NCI-H1048 (cell line): ENCODE measurements at regions not wholly inside any gene's neighbourhood (a gene's known extent, or its start where the extent isn't known, plus 50 kb on each side); places are given as distances from the start of the nearest gene placed in this dataset.

ENCODE experiments used
- DNase-seq: peaks from one replicate; lab custom pipeline; 2025; lab: John Stamatoyannopoulos, UW

GRCh38 chr15:95325763-95326404 is 1004.6 kb upstream of the NR2F2 start:
- DNase-seq, result no peak

GRCh38 chr15:95326431-95327182 is 1003.9 kb upstream of the NR2F2 start:
- no peak for DNase-seq

GRCh38 chr15:95327183-95327525 is 1003.3 kb upstream of the NR2F2 start:
- no peak for DNase-seq

- no peak for DNase-seq
Measured at GRCh38 chr15:95327661-95328060, 1002.8 kb upstream of the NR2F2 start.

- no peak for DNase-seq
Measured at GRCh38 chr15:95328559-95328958, 1001.9 kb upstream of the NR2F2 start.

- no peak for DNase-seq
Measured at GRCh38 chr15:95329362-95329761, 1001.1 kb upstream of the NR2F2 start.

GRCh38 chr15:95341686-95342085 is 988.8 kb upstream of the NR2F2 start:
- DNase-seq, result no peak

GRCh38 chr15:95345867-95346266 is 984.6 kb upstream of the NR2F2 start:
- no peak for DNase-seq

- no peak for DNase-seq
Measured at GRCh38 chr15:95346721-95347475, 983.6 kb upstream of the NR2F2 start.

- no peak for DNase-seq
Measured at GRCh38 chr15:95347837-95348236, 982.7 kb upstream of the NR2F2 start.

GRCh38 chr15:95350908-95351307 is 979.6 kb upstream of the NR2F2 start:
- no peak for DNase-seq

GRCh38 chr15:95352631-95353187 is 977.8 kb upstream of the NR2F2 start:
- DNase-seq, result no peak

- no peak for DNase-seq
Measured at GRCh38 chr15:95353512-95353911, 977.0 kb upstream of the NR2F2 start.

GRCh38 chr15:95359966-95360365 is 970.5 kb upstream of the NR2F2 start:
- no peak for DNase-seq

GRCh38 chr15:95362306-95362705 is 968.2 kb upstream of the NR2F2 start:
- DNase-seq, result no peak

GRCh38 chr15:95363646-95364045 is 966.9 kb upstream of the NR2F2 start:
- DNase-seq, result no peak

- DNase-seq, result no peak
Measured at GRCh38 chr15:95365511-95366107, 964.9 kb upstream of the NR2F2 start.

GRCh38 chr15:95368191-95368590 is 962.3 kb upstream of the NR2F2 start:
- DNase-seq, result no peak

GRCh38 chr15:95368755-95369601 is 961.5 kb upstream of the NR2F2 start:
- DNase-seq, result no peak

- DNase-seq, result no peak
Measured at GRCh38 chr15:95370291-95370690, 960.2 kb upstream of the NR2F2 start.

- no peak for DNase-seq
Measured at GRCh38 chr15:95371664-95372063, 958.8 kb upstream of the NR2F2 start.
